ENCODE measurements at regions not wholly inside any gene's neighbourhood (a gene's known extent, or its start where the extent isn't known, plus 50 kb on each side); places are given as distances from the start of the nearest gene placed in this dataset.

DNA sequence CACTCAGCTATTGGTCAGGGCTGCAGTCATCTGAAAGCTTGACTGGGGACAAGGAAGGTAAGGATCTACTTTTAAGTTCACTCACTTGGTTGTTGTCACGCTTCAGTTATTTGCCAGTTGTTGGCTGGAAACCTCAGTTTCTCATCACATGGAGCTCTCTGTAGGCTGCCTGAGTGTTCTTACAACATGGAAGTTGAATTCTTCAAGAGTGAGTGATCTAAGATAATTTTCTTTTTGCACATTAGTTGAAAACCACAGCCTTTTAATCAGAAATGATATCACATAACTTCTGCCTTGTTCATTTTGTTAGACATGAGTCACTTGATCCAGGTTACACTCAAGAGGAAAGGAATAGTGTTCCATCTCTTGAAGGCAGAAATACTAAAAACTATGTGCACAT lies 552.7 kb downstream of the RAPGEF2 start:
- H3K4me3 ChIP-seq (ENCODE audit: low read length in 2 of 2), result no peak overlapping the region
- no peak for DNase-seq
- intact Hi-C loops (cut with DNase I), result no loop called here
- peaks cover 1% of the 10 kb centered on the region for H3K9me3 ChIP-seq (ENCODE audit: control insufficient read depth, low read length)
- 3 to 45% methylated on average over 1 of the region's 1 CpG for WGBS, 2 donors
- no peak overlapping the region for H3K27ac ChIP-seq (ENCODE audit: low read depth in 1 of 2, low read length in 2 of 2)
- no peaks in the 10 kb centered on the region for H3K36me3 ChIP-seq (ENCODE audit: control insufficient read depth in 1 of 2, insufficient read depth in 2 of 2, low read length in 1 of 2)
- H3K27me3 ChIP-seq (ENCODE audit: control insufficient read depth in 1 of 2, insufficient read depth in 2 of 2, low read length in 1 of 2), result no peaks in the 10 kb centered on the region
- no peaks in the 10 kb centered on the region for H3K4me1 ChIP-seq (ENCODE audit: control insufficient read depth in 1 of 2, insufficient read depth in 2 of 2, low read length in 2 of 2)
- ATAC-seq (ENCODE audit: low FRiP score), result no peak

DNA sequence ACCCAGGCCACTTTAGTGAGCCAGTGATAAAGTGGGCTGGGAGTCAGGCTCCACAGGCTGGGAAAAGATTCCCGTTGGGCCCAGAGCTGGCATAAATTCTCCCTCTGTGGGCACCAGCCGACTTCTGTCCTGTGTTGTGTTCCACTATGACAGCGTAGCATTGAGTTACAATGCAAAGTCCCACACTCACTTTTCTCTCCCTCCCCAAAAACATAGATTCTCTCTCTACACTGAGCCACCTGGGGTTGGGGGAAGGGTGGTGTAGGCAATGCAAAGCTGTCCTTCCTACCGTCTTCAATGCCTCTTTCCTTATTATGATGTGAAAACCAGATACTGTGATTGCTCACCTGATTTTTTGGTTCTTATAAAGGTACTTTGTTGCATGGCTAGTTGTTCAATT lies 566.2 kb downstream of the RAPGEF2 start:
- no peak for ATAC-seq (ENCODE audit: low FRiP score)
- Histone ChIP-seq H3K27ac (ENCODE audit: low read depth in 1 of 2, low read length in 2 of 2) (no peak overlapping the region), H3K4me3 (ENCODE audit: low read length in 2 of 2) (no peak overlapping the region), H3K9me3 (ENCODE audit: control insufficient read depth, low read length) (no peaks in the 10 kb centered on the region), H3K4me1 (ENCODE audit: control insufficient read depth in 1 of 2, insufficient read depth in 2 of 2, low read length in 2 of 2) (no peaks in the 10 kb centered on the region), H3K27me3 (ENCODE audit: control insufficient read depth in 1 of 2, insufficient read depth in 2 of 2, low read length in 1 of 2) (no peaks in the 10 kb centered on the region), H3K36me3 (ENCODE audit: control insufficient read depth in 1 of 2, insufficient read depth in 2 of 2, low read length in 1 of 2) (no peaks in the 10 kb centered on the region)
- WGBS, 2 donors, result 71 to 83% methylated on average over 4 of the region's 4 CpGs
- intact Hi-C loops (cut with DNase I), result no loop called here
- no peak for DNase-seq

DNA sequence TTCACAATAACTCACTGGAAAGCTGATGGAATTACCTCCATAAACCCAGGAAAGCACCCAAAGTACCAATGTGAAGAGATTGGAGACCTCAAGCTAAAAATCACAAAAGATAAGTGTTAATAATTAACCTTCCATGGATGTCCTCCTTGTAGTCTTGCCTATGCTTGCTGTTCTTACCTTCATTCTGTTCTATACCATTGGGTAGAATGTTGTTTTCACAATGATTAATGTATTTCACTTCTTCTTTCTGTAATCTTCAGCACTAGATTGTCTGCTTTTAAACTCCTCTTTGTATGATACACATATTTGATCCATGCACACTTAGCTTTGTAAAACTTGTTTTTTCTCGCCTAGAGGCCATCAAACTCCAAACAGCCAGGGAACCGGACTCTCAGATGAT lies 570.3 kb downstream of the RAPGEF2 start:
- H3K27ac ChIP-seq (ENCODE audit: low read depth in 1 of 2, low read length in 2 of 2), result no peak overlapping the region
- ATAC-seq (ENCODE audit: low FRiP score) (no peak), DNase-seq (no peak)
- no peaks in the 10 kb centered on the region for H3K27me3 ChIP-seq (ENCODE audit: control insufficient read depth in 1 of 2, insufficient read depth in 2 of 2, low read length in 1 of 2)
- 64 to 98% methylated on average over 2 of the region's 2 CpGs for WGBS, 2 donors
- no peak overlapping the region for H3K4me3 ChIP-seq (ENCODE audit: low read length in 2 of 2)
- H3K36me3 ChIP-seq (ENCODE audit: control insufficient read depth in 1 of 2, insufficient read depth in 2 of 2, low read length in 1 of 2), result no peaks in the 10 kb centered on the region
- no peaks in the 10 kb centered on the region for H3K9me3 ChIP-seq (ENCODE audit: control insufficient read depth, low read length)
- intact Hi-C loops (cut with DNase I), result no loop called here
- H3K4me1 ChIP-seq (ENCODE audit: control insufficient read depth in 1 of 2, insufficient read depth in 2 of 2, low read length in 2 of 2), result no peaks in the 10 kb centered on the region

DNA sequence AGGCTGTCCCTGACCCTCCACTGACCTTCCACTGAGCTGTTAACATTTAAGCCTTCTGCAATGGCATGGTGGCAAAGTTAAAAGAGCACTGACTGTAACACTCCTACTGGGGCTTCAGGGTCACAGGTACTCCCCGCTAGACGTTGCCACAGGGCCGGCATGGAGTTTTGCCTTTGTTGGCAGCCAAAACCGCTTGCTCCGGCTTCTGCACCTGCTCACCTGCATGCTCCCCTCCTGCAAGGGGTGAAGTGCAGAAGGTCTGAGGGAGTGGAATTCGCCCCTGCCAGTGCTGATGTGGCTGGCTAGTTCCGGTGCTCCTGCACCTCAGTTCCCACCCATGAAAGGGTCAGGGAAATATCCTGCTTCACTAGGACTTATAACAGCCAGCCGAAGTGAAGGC lies 571.4 kb downstream of the RAPGEF2 start:
- H3K36me3 ChIP-seq (ENCODE audit: control insufficient read depth in 1 of 2, insufficient read depth in 2 of 2, low read length in 1 of 2), result no peaks in the 10 kb centered on the region
- H3K4me1 ChIP-seq (ENCODE audit: control insufficient read depth in 1 of 2, insufficient read depth in 2 of 2, low read length in 2 of 2), result no peaks in the 10 kb centered on the region
- intact Hi-C loops (cut with DNase I), result no loop called here
- H3K27me3 ChIP-seq (ENCODE audit: control insufficient read depth in 1 of 2, insufficient read depth in 2 of 2, low read length in 1 of 2), result no peaks in the 10 kb centered on the region
- no peak overlapping the region for H3K27ac ChIP-seq (ENCODE audit: low read depth in 1 of 2, low read length in 2 of 2)
- no peak for ATAC-seq (ENCODE audit: low FRiP score)
- no peak for DNase-seq
- H3K4me3 ChIP-seq (ENCODE audit: low read length in 2 of 2), result no peak overlapping the region
- H3K9me3 ChIP-seq (ENCODE audit: control insufficient read depth, low read length), result no peaks in the 10 kb centered on the region
- 85 to 87% methylated on average over 8 of the region's 8 CpGs for WGBS, 2 donors

DNA sequence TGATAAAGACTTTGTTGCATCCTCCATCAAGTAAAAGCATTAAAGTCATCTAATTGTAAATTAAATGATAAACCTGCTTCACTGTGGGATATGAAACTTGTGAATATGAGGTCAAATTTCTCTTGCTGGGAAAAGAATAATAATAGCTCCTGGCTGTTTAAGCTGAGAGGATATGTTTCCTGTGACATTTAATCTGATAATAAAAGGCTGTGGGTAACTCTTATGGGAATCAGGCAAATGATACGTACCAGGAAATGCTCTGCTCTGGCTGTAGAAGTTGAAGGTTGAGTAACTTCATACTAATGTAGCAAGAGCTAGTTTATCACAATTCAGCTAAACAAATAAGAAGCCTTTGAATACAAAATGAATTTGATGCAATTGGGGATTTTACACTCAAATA lies 574.6 kb downstream of the RAPGEF2 start:
- Histone ChIP-seq H3K4me3 (ENCODE audit: low read length in 2 of 2) (no peak overlapping the region), H3K27ac (ENCODE audit: low read depth in 1 of 2, low read length in 2 of 2) (no peak overlapping the region), H3K9me3 (ENCODE audit: control insufficient read depth, low read length) (no peaks in the 10 kb centered on the region), H3K36me3 (ENCODE audit: control insufficient read depth in 1 of 2, insufficient read depth in 2 of 2, low read length in 1 of 2) (no peaks in the 10 kb centered on the region), H3K27me3 (ENCODE audit: control insufficient read depth in 1 of 2, insufficient read depth in 2 of 2, low read length in 1 of 2) (no peaks in the 10 kb centered on the region), H3K4me1 (ENCODE audit: control insufficient read depth in 1 of 2, insufficient read depth in 2 of 2, low read length in 2 of 2) (no peaks in the 10 kb centered on the region)
- 21 to 25% methylated on average over 1 of the region's 1 CpG for WGBS, 2 donors
- intact Hi-C loops (cut with DNase I), result no loop called here
- no peak for ATAC-seq (ENCODE audit: low FRiP score)
- DNase-seq, result no peak

DNA sequence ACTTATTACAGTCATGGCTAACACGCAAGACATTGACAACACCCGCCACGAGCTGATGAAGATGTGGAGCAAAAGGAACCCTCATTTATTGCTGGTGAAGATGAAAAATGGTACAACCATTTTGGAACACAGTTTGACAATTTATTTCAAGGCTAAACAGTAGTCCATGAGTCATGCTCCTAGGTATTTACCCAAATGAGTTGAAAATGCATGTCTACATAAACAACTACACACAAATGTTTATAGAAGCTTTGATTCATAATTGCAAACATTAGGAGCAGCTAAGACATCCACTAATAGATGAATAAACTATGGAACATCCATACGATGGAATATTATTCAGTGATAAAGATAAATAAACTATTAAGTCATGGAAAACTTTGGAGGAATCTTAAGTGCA lies 580.1 kb downstream of the RAPGEF2 start:
- Histone ChIP-seq H3K27me3 (ENCODE audit: control insufficient read depth in 1 of 2, insufficient read depth in 2 of 2, low read length in 1 of 2) (no peaks in the 10 kb centered on the region), H3K36me3 (ENCODE audit: control insufficient read depth in 1 of 2, insufficient read depth in 2 of 2, low read length in 1 of 2) (no peaks in the 10 kb centered on the region), H3K9me3 (ENCODE audit: control insufficient read depth, low read length) (no peaks in the 10 kb centered on the region), H3K27ac (ENCODE audit: low read depth in 1 of 2, low read length in 2 of 2) (no peak overlapping the region), H3K4me3 (ENCODE audit: low read length in 2 of 2) (no peak overlapping the region), H3K4me1 (ENCODE audit: control insufficient read depth in 1 of 2, insufficient read depth in 2 of 2, low read length in 2 of 2) (no peaks in the 10 kb centered on the region)
- WGBS, 2 donors, result 84 to 85% methylated on average over 4 of the region's 4 CpGs
- ATAC-seq (ENCODE audit: low FRiP score), result no peak
- no peak for DNase-seq
- intact Hi-C loops (cut with DNase I), result no loop called here

DNA sequence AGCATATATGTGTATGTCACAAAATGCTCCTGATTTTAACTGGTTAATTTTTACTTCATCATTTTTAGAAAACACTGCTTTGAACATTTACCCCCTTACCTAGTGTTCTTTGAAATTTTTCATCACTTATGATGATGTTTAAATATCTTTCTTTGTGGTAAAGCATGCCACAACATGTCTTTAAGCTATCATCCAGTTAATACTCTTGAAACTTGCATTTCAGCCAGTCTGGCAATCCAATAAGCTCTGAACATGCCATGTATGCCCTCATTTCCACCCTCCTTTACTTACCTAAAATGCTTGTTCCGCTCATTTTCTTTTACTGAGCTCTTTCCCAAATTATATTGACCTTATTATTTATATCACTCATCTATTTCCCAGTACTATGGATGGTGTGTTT lies 581.2 kb downstream of the RAPGEF2 start:
- no peak overlapping the region for H3K4me3 ChIP-seq (ENCODE audit: low read length in 2 of 2)
- ATAC-seq (ENCODE audit: low FRiP score), result no peak
- no peaks in the 10 kb centered on the region for H3K4me1 ChIP-seq (ENCODE audit: control insufficient read depth in 1 of 2, insufficient read depth in 2 of 2, low read length in 2 of 2)
- no peak for DNase-seq
- WGBS, 2 donors, result 90 to 95% methylated on average over 1 of the region's 1 CpG
- no peaks in the 10 kb centered on the region for H3K36me3 ChIP-seq (ENCODE audit: control insufficient read depth in 1 of 2, insufficient read depth in 2 of 2, low read length in 1 of 2)
- no peak overlapping the region for H3K27ac ChIP-seq (ENCODE audit: low read depth in 1 of 2, low read length in 2 of 2)
- H3K27me3 ChIP-seq (ENCODE audit: control insufficient read depth in 1 of 2, insufficient read depth in 2 of 2, low read length in 1 of 2), result no peaks in the 10 kb centered on the region
- intact Hi-C loops (cut with DNase I), result no loop called here
- no peaks in the 10 kb centered on the region for H3K9me3 ChIP-seq (ENCODE audit: control insufficient read depth, low read length)

DNA sequence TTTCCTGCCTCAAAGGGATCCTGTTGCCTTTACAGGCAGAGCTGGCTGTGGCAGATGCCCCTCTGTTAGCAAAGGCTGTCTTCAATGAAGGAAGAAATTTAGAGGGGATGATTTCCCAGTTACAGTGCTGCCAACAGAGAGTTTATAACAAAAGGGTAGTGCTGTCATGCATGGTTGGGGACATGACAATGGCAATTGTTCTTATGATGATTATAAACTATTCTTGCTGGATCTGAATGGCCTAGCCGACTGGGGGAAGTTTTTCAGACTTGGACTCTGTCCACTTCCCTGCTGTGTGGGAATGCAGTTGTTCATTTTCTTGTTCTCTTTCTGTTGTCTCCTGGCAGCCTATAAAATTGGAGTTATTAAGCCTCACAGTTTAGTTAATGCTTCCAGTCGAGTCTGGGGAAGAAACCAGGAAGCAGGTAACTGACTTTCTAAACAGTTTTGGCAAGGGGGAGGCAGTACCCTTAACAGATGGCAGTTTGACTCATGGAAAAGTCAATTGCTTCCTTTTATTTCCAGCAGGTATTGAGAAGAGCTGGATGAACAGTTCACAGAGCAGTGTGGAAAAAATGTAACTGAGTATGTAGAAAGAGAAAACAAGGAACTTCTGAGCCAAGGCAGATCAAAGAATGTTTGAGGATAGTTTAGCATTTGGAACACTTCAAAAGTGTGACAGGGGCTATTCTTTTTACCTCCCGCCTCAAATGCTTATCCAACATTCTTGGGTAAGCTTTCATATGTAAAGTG lies 582.6 kb downstream of the RAPGEF2 start:
- ATAC-seq (ENCODE audit: low FRiP score), result no peak
- Histone ChIP-seq H3K4me1 (ENCODE audit: control insufficient read depth in 1 of 2, insufficient read depth in 2 of 2, low read length in 2 of 2) (no peaks in the 10 kb centered on the region), H3K27ac (ENCODE audit: low read depth in 1 of 2, low read length in 2 of 2) (no peak overlapping the region), H3K9me3 (ENCODE audit: control insufficient read depth, low read length) (no peaks in the 10 kb centered on the region), H3K36me3 (ENCODE audit: control insufficient read depth in 1 of 2, insufficient read depth in 2 of 2, low read length in 1 of 2) (no peaks in the 10 kb centered on the region), H3K4me3 (ENCODE audit: low read length in 2 of 2) (no peak overlapping the region), H3K27me3 (ENCODE audit: control insufficient read depth in 1 of 2, insufficient read depth in 2 of 2, low read length in 1 of 2) (no peaks in the 10 kb centered on the region)
- WGBS, 2 donors, result 22 to 25% methylated on average over 3 of the region's 3 CpGs
- no peak for DNase-seq
- intact Hi-C loops (cut with DNase I), result no loop called here

DNA sequence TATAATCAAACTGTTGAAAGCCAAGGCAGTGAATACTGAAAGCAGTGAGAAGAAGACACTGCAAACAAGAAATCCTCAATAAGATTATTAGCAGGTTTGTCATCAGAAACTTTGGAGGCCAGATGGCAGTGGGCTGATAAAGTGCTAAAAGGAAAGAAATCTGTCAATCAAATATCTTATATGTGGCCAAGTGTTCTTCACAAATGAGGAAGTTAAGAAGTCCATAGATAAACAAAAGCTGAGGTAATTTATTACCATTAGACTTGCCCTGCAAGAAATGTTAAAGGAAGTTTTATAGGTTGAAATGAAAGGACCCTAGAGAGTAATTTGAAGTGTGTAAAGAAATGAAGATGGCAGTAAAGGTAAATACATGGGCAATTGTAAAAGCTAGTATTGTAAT lies 586.6 kb downstream of the RAPGEF2 start:
- Histone ChIP-seq H3K9me3 (ENCODE audit: control insufficient read depth, low read length) (peaks cover 2% of the 10 kb centered on the region), H3K4me1 (ENCODE audit: control insufficient read depth in 1 of 2, insufficient read depth in 2 of 2, low read length in 2 of 2) (no peaks in the 10 kb centered on the region), H3K27ac (ENCODE audit: low read depth in 1 of 2, low read length in 2 of 2) (no peak overlapping the region), H3K4me3 (ENCODE audit: low read length in 2 of 2) (no peak overlapping the region), H3K36me3 (ENCODE audit: control insufficient read depth in 1 of 2, insufficient read depth in 2 of 2, low read length in 1 of 2) (no peaks in the 10 kb centered on the region), H3K27me3 (ENCODE audit: control insufficient read depth in 1 of 2, insufficient read depth in 2 of 2, low read length in 1 of 2) (no peaks in the 10 kb centered on the region)
- intact Hi-C loops (cut with DNase I), result no loop called here
- DNase-seq (no peak), ATAC-seq (ENCODE audit: low FRiP score) (no peak)
